H1 (cell line): ENCODE measurements at regions not wholly inside any gene's neighbourhood (a gene's known extent, or its start where the extent isn't known, plus 50 kb on each side); places are given as distances from the start of the nearest gene placed in this dataset.

Experiments
- CTCF ChIA-PET: fragments of 300-600 bp; sonication (Branson Sonifier 250); formaldehyde crosslinking; loops from one replicate; lab custom pipeline; 2021; ENCODE audit not compliant: partially characterized antibody; lab: Charles Lee
- POLR2A ChIA-PET: fragments of 300-600 bp; sonication (Branson Sonifier 250); formaldehyde crosslinking; loops from one replicate; lab custom pipeline; 2021; ENCODE audit warnings: inconsistent platforms; ENCODE audit not compliant: partially characterized antibody; lab: Charles Lee
- DNase-seq, 2 experiments: peaks; one replicate each; pipeline versions ENCODE4 v3.0.0 to v3.0.0-alpha.2; 2010 to 2022; ENCODE audit warnings: low spot score in 2 of 2, low read depth in 1 of 2, mixed read lengths in 1 of 2
- FAIRE-seq: peaks from 2 replicates; lab custom pipeline; 2011; peaks lifted over from hg19 to GRCh38; lab: Jason Lieb, UNC
- H2AFZ ChIP-seq: 2 replicates; pipeline ENCODE4 v1.8.1; 2012; ENCODE audit warnings: low read length, inconsistent platforms
- H2AK5ac ChIP-seq: 2 replicates; pipeline ENCODE4 v1.6.1; 2013; ENCODE audit warnings: low read depth, low read length
- H2BK120ac ChIP-seq: replicated peaks from 2 replicates; pipeline ENCODE3; 2013; ENCODE audit warnings: low read depth, low read length, inconsistent platforms
- H2BK12ac ChIP-seq: 2 replicates; pipeline ENCODE4 v1.6.1; 2013; ENCODE audit warnings: low read depth, low read length
- H2BK15ac ChIP-seq: 2 replicates; pipeline ENCODE4 v1.6.1; 2013; ENCODE audit warnings: low read length
- H2BK20ac ChIP-seq: 2 replicates; pipeline ENCODE4 v1.6.1; 2013; ENCODE audit warnings: low read length
- H2BK5ac ChIP-seq: 2 replicates; pipeline ENCODE4 v1.6.1; 2013; ENCODE audit warnings: low read depth, low read length
- H3K14ac ChIP-seq: 2 replicates; pipeline ENCODE4 v1.6.1; 2013; ENCODE audit warnings: inconsistent platforms; ENCODE audit not compliant: insufficient read length
- H3K18ac ChIP-seq: 2 replicates; pipeline ENCODE4 v1.6.1; 2013; ENCODE audit warnings: low read length; ENCODE audit errors: extremely low read depth
- H3K23ac ChIP-seq: 2 replicates; pipeline ENCODE4 v1.6.1; 2013; ENCODE audit warnings: inconsistent platforms; ENCODE audit not compliant: insufficient read length
- H3K23me2 ChIP-seq: 2 replicates; pipeline ENCODE4 v1.6.1; 2013; ENCODE audit warnings: low read depth, low read length
- H3K27ac ChIP-seq: 2 replicates; pipeline ENCODE4 v1.6.1; 2011; ENCODE audit warnings: low read depth, low read length, inconsistent platforms
- H3K27me3 ChIP-seq, 4 experiments: replicated peaks in 1 of 4; 1 replicate in 1 of 4; 2 replicates in 3 of 4; pipeline versions ENCODE4 v1.6.1 to v1.8.1; 2011 to 2013; ENCODE audit warnings: low read length in 3 of 4, mild to moderate bottlenecking in 3 of 4, inconsistent platforms in 2 of 4, mixed read lengths in 2 of 4, moderate library complexity in 1 of 4; ENCODE audit not compliant: control insufficient read depth in 3 of 4, insufficient read depth in 3 of 4; ENCODE audit errors: extremely low read depth in 1 of 4
- H3K36me3 ChIP-seq, 4 experiments: 2 replicates each; pipeline versions ENCODE4 v1.6.1 to v1.8.1; 2011 to 2013; ENCODE audit warnings: mild to moderate bottlenecking in 4 of 4, low read length in 3 of 4, moderate library complexity in 2 of 4, control low read depth in 1 of 4, inconsistent platforms in 1 of 4; ENCODE audit not compliant: insufficient read depth in 4 of 4, control insufficient read depth in 2 of 4
- H3K4ac ChIP-seq: replicated peaks from 2 replicates; pipeline ENCODE3; 2013; ENCODE audit warnings: low read length, low read depth, mixed read lengths, inconsistent platforms; ENCODE audit not compliant: insufficient read length
- H3K4me1 ChIP-seq, 4 experiments: replicated peaks in 1 of 4; 1 replicate in 1 of 4; 2 replicates in 3 of 4; pipeline versions ENCODE4 v1.6.1 to v1.8.1; 2011 to 2013; ENCODE audit warnings: low read length in 3 of 4, inconsistent platforms in 2 of 4, mixed read lengths in 1 of 4; ENCODE audit not compliant: insufficient read depth in 4 of 4, control insufficient read depth in 3 of 4
- H3K4me2 ChIP-seq, 2 experiments: 2 replicates each; pipeline versions ENCODE4 v1.6.1 to v1.8.1; 2011 to 2013; ENCODE audit warnings: low read depth in 2 of 2, low read length in 2 of 2, control low read depth in 1 of 2, inconsistent platforms in 1 of 2, mild to moderate bottlenecking in 1 of 2; ENCODE audit not compliant: insufficient read depth in 1 of 2
- H3K4me3 ChIP-seq, 4 experiments: fragments of 200-600, 300-600 bp in 1 of 4; sonication (generic), shearing (Covaris generic), sonication (Bioruptor Twin) in 1 of 4; 2 replicates each; pipeline versions ENCODE4 v1.5.1 to v1.8.1; 2011 to 2016; ENCODE audit warnings: low read length in 4 of 4, low read depth in 3 of 4, control low read depth in 2 of 4, inconsistent platforms in 2 of 4, mild to moderate bottlenecking in 2 of 4, mixed read lengths in 1 of 4, moderate library complexity in 1 of 4; ENCODE audit not compliant: insufficient read depth in 2 of 4; ENCODE audit errors: extremely low read depth in 1 of 4
- H3K56ac ChIP-seq: replicated peaks from 2 replicates; pipeline ENCODE3; 2013; ENCODE audit warnings: low read depth, mild to moderate bottlenecking, mixed read lengths, low read length, inconsistent platforms; ENCODE audit not compliant: insufficient read length
- H3K79me1 ChIP-seq: 2 replicates; pipeline ENCODE4 v1.6.1; 2013; ENCODE audit warnings: low read depth, low read length, control low read depth
- H3K79me2 ChIP-seq, 2 experiments: 2 replicates each; pipeline versions ENCODE4 v1.6.1 to v1.8.1; 2012 to 2013; ENCODE audit warnings: low read length in 2 of 2, mild to moderate bottlenecking in 2 of 2, inconsistent platforms in 1 of 2; ENCODE audit not compliant: insufficient read depth in 2 of 2, control insufficient read depth in 1 of 2
- H3K9ac ChIP-seq, 4 experiments: replicated peaks in 1 of 4; 1 replicate in 1 of 4; 2 replicates in 3 of 4; pipeline versions ENCODE4 v1.6.1 to v1.8.1; 2011 to 2013; ENCODE audit warnings: low read depth in 3 of 4, low read length in 3 of 4, control low read depth in 2 of 4, mild to moderate bottlenecking in 2 of 4, moderate library complexity in 2 of 4, inconsistent platforms in 1 of 4; ENCODE audit errors: extremely low read depth in 1 of 4
- H3K9me3 ChIP-seq, 2 experiments: 2 replicates each; pipeline versions ENCODE4 v1.6.1 to v1.8.1; 2012 to 2013; ENCODE audit warnings: mild to moderate bottlenecking in 2 of 2, moderate library complexity in 2 of 2, control low read depth in 1 of 2, inconsistent platforms in 1 of 2, low read depth in 1 of 2, low read length in 1 of 2, mixed read lengths in 1 of 2; ENCODE audit not compliant: insufficient read depth in 2 of 2
- H4K20me1 ChIP-seq, 2 experiments: replicated peaks in 1 of 2; 2 replicates each; pipeline versions ENCODE3 to v1.8.1; 2011 to 2013; ENCODE audit warnings: inconsistent platforms in 2 of 2, low read length in 2 of 2, mild to moderate bottlenecking in 1 of 2; ENCODE audit not compliant: insufficient read depth in 2 of 2, control insufficient read depth in 1 of 2
- H4K5ac ChIP-seq: 2 replicates; pipeline ENCODE4 v1.6.1; 2013; ENCODE audit warnings: low read length, low read depth, mixed read lengths, inconsistent platforms; ENCODE audit not compliant: insufficient read length
- H4K8ac ChIP-seq: 2 replicates; pipeline ENCODE4 v1.8.0; 2013; ENCODE audit warnings: mild to moderate bottlenecking, moderate library complexity, low read length, inconsistent platforms; ENCODE audit not compliant: insufficient read depth; ENCODE audit errors: extremely low read depth
- H4K91ac ChIP-seq: replicated peaks from 2 replicates; pipeline ENCODE3; 2013; ENCODE audit warnings: low read length, mixed read lengths, inconsistent platforms; ENCODE audit not compliant: insufficient read length
- FOSL1 ChIP-seq: IDR thresholded peaks from 2 replicates; pipeline ENCODE4 v1.6.1; 2011; ENCODE audit warnings: mild to moderate bottlenecking, low read depth, low read length, moderate library complexity; ENCODE audit not compliant: insufficient read depth
- WGBS, 2 experiments: shearing (Covaris generic) in 1 of 2; methylation state at CpG; one replicate each; pipeline versions ENCODE4 v1.1.6 to v1.1.7; 2013 to 2015; ENCODE audit warnings: low lambda C conversion rate in 2 of 2, mixed read lengths in 2 of 2, inconsistent platforms in 1 of 2, low coverage in 1 of 2, missing lambda C conversion rate in 1 of 2; ENCODE audit not compliant: insufficient replicate concordance in 2 of 2, insufficient coverage in 1 of 2, insufficient read length in 1 of 2; ENCODE audit errors: extremely low coverage in 1 of 2, missing lambda C conversion rate in 1 of 2; 5-methylcytosine and 5-hydroxymethylcytosine counted together

- CTCF ChIA-PET: interaction anchor here (0.6 kb wide), 1 partner anchor 843 kb away, joined by 5 read pairs; no protein-coding TSS in a partner anchor
Observed at GRCh38 chr9:108265065-108265464, 590.7 kb downstream of the ACTL7B start.

More at GRCh38 chr9:108265065-108265464, 590.7 kb downstream of the ACTL7B start:
- Histone ChIP-seq H3K23me2 (no peaks in the 10 kb centered on the region), H3K4me1 (no peaks in the 10 kb centered on the region), H2BK20ac (no peak overlapping the region), H2AK5ac (no peak overlapping the region), H3K14ac (no peak overlapping the region), H4K8ac (no peak overlapping the region), H2BK120ac (no peak overlapping the region), H2BK12ac (no peak overlapping the region), H3K4me2 (no peak overlapping the region), H3K9me3 (no peaks in the 10 kb centered on the region), H3K36me3 (no peaks in the 10 kb centered on the region; a peak in 1 of 8 replicates), H2BK5ac (no peak overlapping the region), H3K27ac (no peak overlapping the region)
- no peak for FAIRE-seq
- 96% methylated on average over 1 of the region's 1 CpG; no CpG with 5 or more reads in 1 of the 2 experiments for WGBS, 2 experiments
- TF ChIP-seq FOSL1: no peak
- TF ChIP-seq, all 59 proteins: peak for 0
- H2BK15ac ChIP-seq: no peak overlapping the region
- no peak overlapping the region for H3K18ac ChIP-seq
- H4K20me1 ChIP-seq: no peaks in the 10 kb centered on the region
- no peak overlapping the region for H4K91ac ChIP-seq
- no peaks in the 10 kb centered on the region for H3K79me1 ChIP-seq
- no peak overlapping the region for H2AFZ ChIP-seq
- no peak overlapping the region for H3K4ac ChIP-seq
- H4K5ac ChIP-seq: no peak overlapping the region
- no peak overlapping the region for H3K9ac ChIP-seq
- no peak overlapping the region for H3K23ac ChIP-seq
- no peaks in the 10 kb centered on the region for H3K27me3 ChIP-seq
- POLR2A ChIA-PET: no interaction called here
- no peak overlapping the region for H3K56ac ChIP-seq
- H3K4me3 ChIP-seq: no peak overlapping the region
- DNase-seq: no peak
- H3K79me2 ChIP-seq: no peaks in the 10 kb centered on the region
